Activated B cell treated with CpG ODN at 0.5 μM for 24 hours (primary cell): ENCODE measurements at regions not wholly inside any gene's neighbourhood (a gene's known extent, or its start where the extent isn't known, plus 50 kb on each side); places are given as distances from the start of the nearest gene placed in this dataset.

Experiments used
- ATAC-seq: fragments of 200-7000 bp; cut with Tn5 transposase; one replicate; pipeline ENCODE4 v1.10.0; 2021; ENCODE audit warnings: low read depth, mild to moderate bottlenecking, moderate library complexity
- CTCF ChIA-PET: fragments of 350-600 bp; sonication (Branson Sonifier 250); formaldehyde crosslinking; loops from one replicate; lab custom pipeline; 2021; ENCODE audit warnings: antibody characterized with exemption; lab: Charles Lee
- POLR2A ChIA-PET: fragments of 350-600 bp; sonication (Branson Sonifier 250); formaldehyde crosslinking; loops from one replicate; lab custom pipeline; 2021; ENCODE audit warnings: antibody characterized with exemption; lab: Charles Lee
- DNase-seq: peaks from one replicate; pipeline ENCODE4 v3.0.0; 2022
- H3K27ac Mint-ChIP-seq: one replicate; pipeline ENCODE4 v1.8.0; 2020; ENCODE audit warnings: mixed read lengths
- H3K27me3 Mint-ChIP-seq: one replicate; pipeline ENCODE4 v1.8.0; 2021; ENCODE audit warnings: mixed read lengths
- H3K36me3 Mint-ChIP-seq: one replicate; pipeline ENCODE4 v1.8.0; 2021; ENCODE audit warnings: low read depth, mixed read lengths
- H3K4me1 Mint-ChIP-seq: one replicate; pipeline ENCODE4 v1.8.0; 2021; ENCODE audit warnings: mixed read lengths
- H3K4me3 Mint-ChIP-seq: one replicate; pipeline ENCODE4 v1.8.0; 2020; ENCODE audit warnings: mild to moderate bottlenecking, mixed read lengths
- H3K9me3 Mint-ChIP-seq: one replicate; pipeline ENCODE4 v1.8.0; 2020; ENCODE audit warnings: mixed read lengths
- intact Hi-C: fragments of 100-400 bp; cut with micrococcal nuclease; formaldehyde crosslinking; loops from one replicate; pipeline ENCODE4 v1.15.1; 2024
- TF ChIP-seq, protein P1 (sequence below): fragments of 200-600 bp; IDR thresholded peaks from one replicate; pipeline ENCODE4 v1.8.0; 2022; ENCODE audit warnings: antibody characterized with exemption, mild to moderate bottlenecking

DNA sequence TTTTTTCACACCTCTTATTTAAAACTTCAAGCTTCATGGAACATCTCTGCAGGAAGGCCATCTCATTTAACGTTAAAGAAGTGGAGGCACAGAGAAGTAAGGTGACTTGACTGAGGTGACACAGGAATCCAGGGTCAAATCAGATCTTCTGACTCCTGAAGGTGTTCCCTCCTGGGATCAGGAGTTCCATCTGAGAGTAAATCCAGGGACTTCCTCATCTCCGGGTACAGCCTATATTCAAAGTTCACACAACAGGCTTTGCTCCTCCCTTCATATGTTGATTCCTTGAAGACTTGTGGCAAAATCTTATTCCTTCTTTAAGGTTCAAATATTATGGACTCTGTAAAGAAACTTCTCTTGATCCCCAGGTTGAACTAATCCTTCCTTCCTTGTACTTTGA is 313.1 kb upstream of the CLINT1 start:
- ChIA-PET CTCF (interaction anchor here (0.6 to 2.7 kb wide), 7 partner anchors 97 to 960 kb away, joined by 4 to 25 read pairs (median 5); no protein-coding TSS in a partner anchor), POLR2A (interaction anchor here (1.3 to 1.4 kb wide), 2 partner anchors 524 to 933 kb away, joined by 3 to 6 read pairs; no protein-coding TSS in a partner anchor)
- intact Hi-C loops, result loop anchor here (10.0 kb wide), 2 partner anchors 653 to 703 kb away; no protein-coding TSS in a partner anchor

DNA sequence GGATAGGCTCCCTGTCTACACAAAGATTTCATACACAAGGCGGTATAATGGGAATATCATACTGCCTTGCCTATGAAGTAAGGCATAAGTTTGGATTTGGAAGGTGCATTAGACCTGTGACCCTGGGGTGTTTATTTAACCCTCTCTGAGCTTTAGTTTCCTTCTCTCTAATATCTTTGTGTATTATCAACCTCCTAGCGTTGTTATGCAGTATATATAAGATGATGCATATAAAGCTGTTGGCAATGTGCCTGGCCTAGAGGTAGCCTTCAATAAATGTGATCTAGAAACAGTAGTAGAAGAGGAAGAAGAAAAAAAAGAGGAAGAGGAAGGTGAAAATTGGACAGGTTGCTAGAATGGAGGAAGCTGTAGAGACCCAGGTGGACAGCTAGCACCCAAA is 311.6 kb upstream of the CLINT1 start:
- TF ChIP-seq, protein P1, sequence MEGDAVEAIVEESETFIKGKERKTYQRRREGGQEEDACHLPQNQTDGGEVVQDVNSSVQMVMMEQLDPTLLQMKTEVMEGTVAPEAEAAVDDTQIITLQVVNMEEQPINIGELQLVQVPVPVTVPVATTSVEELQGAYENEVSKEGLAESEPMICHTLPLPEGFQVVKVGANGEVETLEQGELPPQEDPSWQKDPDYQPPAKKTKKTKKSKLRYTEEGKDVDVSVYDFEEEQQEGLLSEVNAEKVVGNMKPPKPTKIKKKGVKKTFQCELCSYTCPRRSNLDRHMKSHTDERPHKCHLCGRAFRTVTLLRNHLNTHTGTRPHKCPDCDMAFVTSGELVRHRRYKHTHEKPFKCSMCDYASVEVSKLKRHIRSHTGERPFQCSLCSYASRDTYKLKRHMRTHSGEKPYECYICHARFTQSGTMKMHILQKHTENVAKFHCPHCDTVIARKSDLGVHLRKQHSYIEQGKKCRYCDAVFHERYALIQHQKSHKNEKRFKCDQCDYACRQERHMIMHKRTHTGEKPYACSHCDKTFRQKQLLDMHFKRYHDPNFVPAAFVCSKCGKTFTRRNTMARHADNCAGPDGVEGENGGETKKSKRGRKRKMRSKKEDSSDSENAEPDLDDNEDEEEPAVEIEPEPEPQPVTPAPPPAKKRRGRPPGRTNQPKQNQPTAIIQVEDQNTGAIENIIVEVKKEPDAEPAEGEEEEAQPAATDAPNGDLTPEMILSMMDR, result no peak
- DNase-seq (no peak), ATAC-seq (peak; percentile 40)
- intact Hi-C loops, result loop anchor here (10.0 kb wide), 2 partner anchors 654 to 704 kb away; no protein-coding TSS in a partner anchor
- Mint-ChIP-seq H3K4me3 (no peak overlapping the region), H3K27ac (no peak overlapping the region), H3K4me1 (peaks cover 34% of the 10 kb centered on the region), H3K9me3 (no peaks in the 10 kb centered on the region), H3K36me3 (no peaks in the 10 kb centered on the region), H3K27me3 (no peaks in the 10 kb centered on the region)
- ChIA-PET POLR2A (interaction anchor here (1.4 to 1.5 kb wide), 2 partner anchors 525 to 936 kb away, joined by 3 to 6 read pairs; no protein-coding TSS in a partner anchor), CTCF (interaction anchor here (1.9 to 2.3 kb wide), 5 partner anchors 95 to 962 kb away, joined by 5 to 12 read pairs (median 10); no protein-coding TSS in a partner anchor)

More for the DNA sequence above, 313.1 kb upstream of the CLINT1 start:
- H3K4me3 Mint-ChIP-seq, result no peak overlapping the region
- DNase-seq, result no peak
- no peaks in the 10 kb centered on the region for H3K9me3 Mint-ChIP-seq
- H3K27ac Mint-ChIP-seq, result no peak overlapping the region
- ATAC-seq, result no peak
- peaks cover 37% of the 10 kb centered on the region for H3K4me1 Mint-ChIP-seq
- TF ChIP-seq, protein P1, result no peak
- no peaks in the 10 kb centered on the region for H3K36me3 Mint-ChIP-seq
- H3K27me3 Mint-ChIP-seq, result no peaks in the 10 kb centered on the region

DNA sequence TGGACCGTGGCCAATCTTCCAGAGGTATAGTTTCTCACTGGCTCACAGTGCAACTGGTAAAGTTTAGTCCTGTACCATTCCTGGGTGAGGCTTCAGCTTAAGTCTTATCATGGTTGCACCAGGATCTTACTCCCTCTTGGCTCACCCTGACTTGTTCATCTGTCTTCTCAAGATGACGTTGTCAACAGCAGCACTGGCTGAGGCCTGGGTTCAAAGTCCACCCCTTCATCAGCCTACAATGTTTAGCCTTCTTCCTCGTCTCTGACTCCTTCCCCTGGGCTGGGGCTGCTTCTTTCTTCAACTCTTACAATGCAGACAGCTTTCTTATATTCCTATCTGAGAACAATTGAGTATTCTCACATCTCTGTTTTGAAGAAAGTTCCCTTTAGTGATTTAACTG is 311.1 kb upstream of the CLINT1 start:
- Mint-ChIP-seq H3K36me3 (no peaks in the 10 kb centered on the region), H3K27me3 (no peaks in the 10 kb centered on the region), H3K4me3 (no peak overlapping the region), H3K27ac (no peak overlapping the region), H3K9me3 (no peaks in the 10 kb centered on the region), H3K4me1 (peaks cover 29% of the 10 kb centered on the region)
- ATAC-seq (no peak), DNase-seq (no peak)
- intact Hi-C loops, result loop anchor here (10.0 kb wide), 2 partner anchors 655 to 705 kb away; no protein-coding TSS in a partner anchor
- TF ChIP-seq, protein P1, result no peak
- POLR2A ChIA-PET, result interaction anchor here (1.5 kb wide), 1 partner anchor 936 kb away, joined by 3 read pairs; no protein-coding TSS in a partner anchor
- CTCF ChIA-PET, result interaction anchor here (1.9 to 2.3 kb wide), 5 partner anchors 95 to 962 kb away, joined by 5 to 12 read pairs (median 10); no protein-coding TSS in a partner anchor

DNA sequence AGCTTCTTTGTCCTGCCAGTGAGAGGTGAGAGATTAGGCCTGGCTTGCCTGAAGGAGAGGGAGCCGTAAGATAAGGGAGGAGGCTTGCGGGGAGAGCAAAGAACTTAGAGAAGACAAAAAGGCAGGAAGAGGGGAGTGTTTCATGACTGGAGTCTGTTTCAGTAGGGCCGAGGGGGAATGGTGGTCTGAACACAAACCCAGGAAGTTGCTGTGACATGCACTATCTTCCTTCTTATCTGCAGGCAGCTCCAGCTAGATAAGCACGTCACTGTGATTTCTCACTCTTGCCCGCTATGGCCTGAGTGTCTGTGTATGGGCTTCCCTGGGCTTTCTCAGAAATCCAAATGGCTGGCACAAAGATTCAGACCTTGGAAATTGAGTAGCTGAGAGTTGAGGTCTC is 307.5 kb upstream of the CLINT1 start:
- peaks cover 16% of the 10 kb centered on the region for H3K4me1 Mint-ChIP-seq
- no peak for DNase-seq
- ChIA-PET CTCF (interaction anchor here (1.1 kb wide), 1 partner anchor 966 kb away, joined by 3 read pairs; no protein-coding TSS in a partner anchor), POLR2A (no interaction called here)
- ATAC-seq, result no peak
- no peaks in the 10 kb centered on the region for H3K36me3 Mint-ChIP-seq
- TF ChIP-seq, protein P1, result no peak
- peaks cover 3% of the 10 kb centered on the region for H3K27me3 Mint-ChIP-seq
- no peak overlapping the region for H3K4me3 Mint-ChIP-seq
- no peak overlapping the region for H3K27ac Mint-ChIP-seq
- intact Hi-C loops, result no loop called here
- no peaks in the 10 kb centered on the region for H3K9me3 Mint-ChIP-seq

DNA sequence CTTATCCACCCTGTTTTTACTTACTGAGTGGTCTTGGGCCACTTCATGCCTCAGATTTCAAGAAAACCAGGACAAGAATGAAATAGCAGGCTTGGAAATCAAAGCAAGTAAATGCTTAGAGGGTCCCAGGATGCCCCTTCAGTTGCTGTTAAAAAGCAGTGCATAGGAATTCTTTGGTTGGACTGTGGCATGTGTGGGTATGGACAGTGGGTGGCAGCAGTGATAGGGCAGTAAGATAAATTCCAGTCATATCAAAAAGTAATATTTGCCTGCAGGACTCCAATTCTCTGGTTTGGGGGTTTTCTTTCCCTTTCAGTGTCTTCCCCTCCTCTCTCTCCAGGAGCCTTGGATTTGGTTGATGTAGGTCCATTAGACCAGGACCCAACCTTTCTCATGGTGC is 306.7 kb upstream of the CLINT1 start:
- TF ChIP-seq, protein P1, result no peak
- no peak overlapping the region for H3K4me3 Mint-ChIP-seq
- no peak overlapping the region for H3K27ac Mint-ChIP-seq
- CTCF ChIA-PET, result no interaction called here
- no peaks in the 10 kb centered on the region for H3K9me3 Mint-ChIP-seq
- POLR2A ChIA-PET, result no interaction called here
- H3K36me3 Mint-ChIP-seq, result no peaks in the 10 kb centered on the region
- intact Hi-C loops, result no loop called here
- peaks cover 9% of the 10 kb centered on the region for H3K4me1 Mint-ChIP-seq
- no peak for DNase-seq
- peaks cover 3% of the 10 kb centered on the region for H3K27me3 Mint-ChIP-seq
- no peak for ATAC-seq
